H54 (cell line): ENCODE measurements at regions not wholly inside any gene's neighbourhood (a gene's known extent, or its start where the extent isn't known, plus 50 kb on each side); places are given as distances from the start of the nearest gene placed in this dataset.

Source experiments
- DNase-seq: peaks from one replicate; pipeline ENCODE4 v3.0.0; 2011; ENCODE audit warnings: low spot score, mixed read lengths; ENCODE audit not compliant: insufficient read length
- FAIRE-seq: peaks from 3 replicates; lab custom pipeline; 2011; peaks lifted over from hg19 to GRCh38; lab: Jason Lieb, UNC
- POLR2A ChIP-seq: IDR thresholded peaks from 2 replicates; pipeline ENCODE4 v1.6.1; 2011; ENCODE audit warnings: low read depth, mild to moderate bottlenecking, low read length

DNA sequence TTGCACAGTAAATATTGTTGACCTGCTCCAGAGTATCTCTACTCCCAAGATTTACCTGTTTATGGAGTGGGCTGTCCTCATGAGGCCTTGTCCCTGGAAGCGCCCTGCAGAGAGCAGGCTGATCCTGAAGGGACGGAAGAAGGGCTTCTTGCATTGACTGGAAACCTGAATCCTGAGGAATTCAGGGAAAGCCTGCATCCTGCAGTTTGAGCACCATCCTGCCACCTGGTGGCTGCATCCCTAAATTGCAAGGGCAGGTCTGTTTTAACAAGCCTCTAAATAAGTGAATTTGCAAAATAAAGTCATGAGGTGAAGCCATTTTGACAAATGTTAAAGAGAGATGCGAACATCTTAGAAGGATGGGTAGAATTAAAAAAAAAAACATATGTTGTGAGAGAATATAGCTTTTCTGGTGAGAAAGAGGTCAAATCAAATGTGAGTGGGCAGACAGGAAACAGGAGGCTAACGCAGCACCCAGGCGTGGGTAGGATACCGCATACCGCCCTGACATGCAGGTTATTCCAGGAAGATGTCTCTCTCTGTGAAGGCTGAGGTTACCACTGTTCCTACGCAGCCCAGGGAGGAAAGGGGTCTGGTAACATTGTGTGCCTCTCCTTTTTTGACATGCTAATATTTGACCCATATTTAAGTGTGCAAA lies 754.9 kb downstream of the RNF144A start:
- peak; percentile 13 for DNase-seq
- no peak for FAIRE-seq

DNA sequence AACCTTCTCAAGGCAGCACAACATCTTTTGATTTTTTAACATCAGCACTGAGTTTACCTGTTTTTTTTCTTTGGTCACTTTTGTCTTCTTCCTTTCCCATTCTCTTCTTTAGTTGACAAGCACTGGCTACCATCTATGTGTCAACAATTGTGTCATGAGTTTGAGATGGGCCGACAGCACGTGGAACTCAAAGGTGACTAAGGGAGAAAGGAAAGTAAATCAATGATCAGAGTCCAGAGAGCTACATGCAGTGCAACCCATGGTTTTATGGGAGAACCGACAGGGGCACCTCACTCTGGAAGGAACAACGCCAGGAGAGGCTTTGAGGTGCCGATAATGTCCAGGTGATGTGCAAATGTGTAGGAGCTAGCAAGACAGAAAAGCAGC lies 755.5 kb downstream of the RNF144A start:
- FAIRE-seq (no peak), DNase-seq (no peak)
- TF ChIP-seq POLR2A = no peak

More for the DNA sequence above, 754.9 kb downstream of the RNF144A start:
- TF ChIP-seq POLR2A = no peak

DNA sequence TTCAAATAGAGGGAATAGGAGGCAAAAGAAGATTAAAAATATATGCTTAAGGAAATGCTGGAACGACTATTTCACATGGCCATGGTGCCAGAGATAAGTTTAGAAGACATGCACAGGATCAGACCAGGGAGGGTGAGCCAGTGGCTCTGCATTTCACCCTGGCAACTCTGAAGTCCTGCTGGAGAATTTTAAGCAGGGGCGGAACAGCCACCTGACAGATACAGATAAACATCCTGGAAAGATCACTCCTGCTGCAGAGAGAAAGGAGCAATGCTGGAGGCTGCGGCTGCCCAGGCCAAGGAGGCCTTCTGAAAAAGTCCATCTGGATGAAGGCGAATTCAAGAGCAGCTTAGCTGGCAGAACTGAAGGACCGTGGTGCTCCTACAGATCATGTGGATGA lies 755.9 kb downstream of the RNF144A start:
- DNase-seq (no peak), FAIRE-seq (no peak)
- no peak for TF ChIP-seq POLR2A

DNA sequence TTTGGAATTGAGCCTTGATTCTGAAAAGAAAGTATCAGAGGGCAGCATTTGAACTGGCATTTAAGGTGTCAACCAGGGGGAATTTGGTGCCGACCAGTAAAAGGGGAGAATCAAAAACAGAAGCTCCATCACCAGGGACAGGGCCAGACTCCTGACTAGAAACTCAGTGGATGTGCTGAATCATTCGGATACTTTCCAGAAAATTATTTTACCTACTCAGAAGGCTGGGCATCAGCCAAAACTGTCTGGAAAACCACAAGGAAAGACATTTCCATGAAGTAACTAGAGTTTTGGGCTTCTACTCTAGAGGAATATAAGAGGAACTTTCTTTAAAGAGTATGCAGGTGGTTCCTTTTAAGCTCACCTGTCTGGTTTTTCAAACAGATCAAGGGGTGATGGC lies 756.6 kb downstream of the RNF144A start:
- DNase-seq (no peak), FAIRE-seq (no peak)
- no peak for TF ChIP-seq POLR2A

DNA sequence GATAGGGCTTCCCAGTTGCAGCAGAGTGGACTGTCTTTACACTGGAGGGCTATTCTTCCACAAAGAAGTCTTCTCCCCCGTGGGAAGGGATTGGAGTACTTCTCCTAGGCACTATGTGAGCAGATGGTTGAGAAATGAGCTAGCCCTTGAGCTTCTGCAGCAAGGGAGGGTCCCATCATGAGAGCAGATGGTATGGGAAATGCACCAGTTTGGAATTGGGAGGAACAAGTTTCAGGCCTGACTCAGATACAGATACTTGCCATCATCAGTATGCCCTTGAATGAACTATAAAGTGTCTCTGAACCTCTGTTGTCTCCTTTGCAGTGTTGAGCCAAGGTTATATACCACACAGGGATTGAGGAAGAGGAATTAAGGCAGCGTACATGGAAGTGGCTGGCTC lies 757.4 kb downstream of the RNF144A start:
- DNase-seq (no peak), FAIRE-seq (no peak)
- no peak for TF ChIP-seq POLR2A

DNA sequence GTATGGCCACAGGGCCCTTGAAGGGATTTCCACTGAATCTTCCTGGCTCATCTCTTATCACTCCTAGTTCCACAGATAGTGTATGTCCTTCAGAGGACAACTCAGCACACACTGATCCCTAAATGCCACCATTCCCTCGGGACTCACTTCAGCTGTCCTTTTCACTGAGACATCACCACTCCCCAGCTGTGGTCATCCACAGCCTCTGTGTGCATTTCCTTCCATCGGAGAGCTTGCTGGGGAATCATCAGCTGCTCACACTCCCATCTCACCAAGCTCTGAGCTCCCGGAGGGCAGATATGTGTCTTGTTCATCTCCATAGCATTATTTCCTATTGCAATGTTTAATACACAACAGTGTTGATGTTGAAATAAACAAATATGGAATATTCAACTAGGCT lies 759.5 kb downstream of the RNF144A start:
- TF ChIP-seq POLR2A = no peak
- DNase-seq = no peak
- no peak for FAIRE-seq

DNA sequence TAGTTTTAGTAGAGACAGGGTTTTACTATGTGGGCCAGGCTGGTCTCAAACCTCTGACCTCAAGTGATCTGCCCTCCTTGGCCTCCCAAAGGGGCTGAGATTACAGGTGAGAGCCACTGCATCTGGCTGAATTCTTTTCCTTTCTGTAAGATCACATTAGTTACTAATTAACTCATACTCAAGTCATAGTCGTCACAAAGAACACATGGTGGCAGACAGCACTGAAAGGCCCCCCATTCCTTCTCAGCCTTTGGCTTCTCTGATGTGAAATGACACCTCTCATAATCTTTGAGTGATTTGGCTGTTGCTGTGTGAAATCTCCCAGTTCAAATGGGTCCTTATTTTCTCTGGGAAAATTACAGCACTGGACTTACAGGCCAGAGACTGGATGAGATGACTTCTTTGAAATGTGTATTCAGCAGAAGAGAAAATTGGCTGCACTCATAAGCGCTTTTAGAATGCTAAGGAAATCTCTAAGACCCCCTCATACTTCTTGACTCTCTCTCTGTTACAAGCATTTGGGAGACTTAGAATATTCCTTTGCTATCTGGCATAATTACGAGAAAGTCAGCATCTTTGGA lies 764.8 kb downstream of the RNF144A start:
- no peak for FAIRE-seq
- TF ChIP-seq POLR2A = no peak
- DNase-seq = no peak

DNA sequence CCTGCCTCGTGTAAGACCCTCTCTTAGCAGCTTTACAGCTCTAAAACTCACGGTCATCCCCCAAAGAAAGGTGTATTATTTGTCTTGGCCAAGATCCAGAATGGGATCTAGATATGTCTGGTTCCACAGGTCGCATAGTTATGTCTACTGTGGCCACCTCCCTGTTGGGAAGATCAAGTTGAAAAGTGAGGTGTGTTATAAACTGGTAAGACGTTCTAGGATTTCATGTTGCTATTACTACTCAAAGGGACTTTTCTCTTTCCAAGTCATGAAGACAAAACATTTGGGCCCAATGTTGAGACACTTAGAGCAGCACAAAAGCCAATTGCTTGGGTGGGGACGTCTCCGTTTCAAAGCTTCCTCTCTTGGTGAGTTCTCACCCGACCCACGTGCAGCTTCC lies 766.0 kb downstream of the RNF144A start:
- no peak for FAIRE-seq
- TF ChIP-seq POLR2A = no peak
- no peak for DNase-seq

DNA sequence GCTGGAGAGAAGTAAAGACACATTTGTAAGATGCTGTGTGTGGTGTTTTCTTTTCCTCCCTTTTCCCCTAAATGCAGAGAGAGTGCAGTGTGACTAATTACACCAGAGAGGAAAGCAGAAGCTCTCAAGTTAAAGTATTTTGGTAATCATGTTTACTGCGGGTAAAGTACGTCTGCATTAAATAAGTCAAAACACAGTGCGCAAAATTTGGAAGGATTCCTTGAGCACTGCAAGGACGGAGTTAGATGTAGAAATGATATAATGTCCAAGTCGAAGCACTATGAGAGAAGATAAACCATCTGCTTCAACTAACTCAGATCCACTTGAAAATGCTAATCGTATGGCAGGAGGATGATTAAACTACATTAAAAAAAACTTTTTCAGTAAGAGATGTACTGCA lies 766.5 kb downstream of the RNF144A start:
- FAIRE-seq (no peak), DNase-seq (no peak)
- TF ChIP-seq POLR2A = no peak

DNA sequence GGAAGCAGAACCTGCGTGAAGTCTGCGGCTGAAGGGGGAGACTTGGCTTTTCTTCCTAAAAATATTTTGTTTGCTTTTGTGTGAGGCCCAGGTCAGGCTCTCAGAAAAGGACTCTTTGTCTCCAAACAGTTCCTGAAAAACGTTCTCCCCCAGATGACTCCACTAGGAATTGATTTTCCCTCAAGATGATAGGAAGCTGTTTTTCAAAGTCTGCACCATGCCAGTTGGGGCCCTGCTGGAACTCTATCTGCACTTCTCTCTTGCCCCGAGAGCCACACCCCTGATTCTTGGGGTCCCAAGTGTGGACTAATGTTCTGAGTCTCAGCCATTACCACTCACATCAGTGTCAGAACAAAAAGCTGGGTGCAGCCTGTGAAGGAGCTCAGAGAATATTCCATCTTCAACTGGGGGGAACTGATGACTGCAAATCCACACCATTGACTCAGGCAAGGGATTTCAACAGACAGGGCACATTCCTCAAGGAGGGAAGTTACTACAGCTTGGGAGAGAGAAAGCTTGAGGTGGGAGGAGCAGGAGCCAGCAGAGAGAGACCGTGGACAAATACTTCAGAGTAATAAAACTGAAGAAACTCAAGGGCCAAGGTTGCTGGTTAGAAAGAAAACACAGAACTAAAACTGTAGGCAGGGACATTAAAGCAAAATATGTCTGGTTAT lies 768.3 kb downstream of the RNF144A start:
- no peak for DNase-seq
- no peak for FAIRE-seq
- no peak for TF ChIP-seq POLR2A

DNA sequence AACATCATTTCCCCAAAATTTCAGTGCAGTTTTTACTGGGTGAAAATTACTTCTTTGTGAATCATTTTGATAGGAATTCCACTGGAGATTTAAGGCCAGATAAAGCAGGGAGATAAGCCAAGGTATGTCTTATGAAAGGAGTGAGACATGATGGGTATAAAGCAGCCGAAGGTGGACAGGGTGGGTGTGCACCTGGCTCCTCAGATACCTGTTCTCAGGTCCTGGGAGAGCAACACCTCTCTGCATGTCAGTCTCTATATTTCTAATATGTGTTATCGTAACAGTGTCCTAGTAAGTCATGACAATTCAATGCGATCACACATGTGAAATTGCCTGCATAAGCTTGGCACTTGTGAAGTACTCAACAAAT lies 768.8 kb downstream of the RNF144A start:
- TF ChIP-seq POLR2A = no peak
- DNase-seq (no peak), FAIRE-seq (no peak)

DNA sequence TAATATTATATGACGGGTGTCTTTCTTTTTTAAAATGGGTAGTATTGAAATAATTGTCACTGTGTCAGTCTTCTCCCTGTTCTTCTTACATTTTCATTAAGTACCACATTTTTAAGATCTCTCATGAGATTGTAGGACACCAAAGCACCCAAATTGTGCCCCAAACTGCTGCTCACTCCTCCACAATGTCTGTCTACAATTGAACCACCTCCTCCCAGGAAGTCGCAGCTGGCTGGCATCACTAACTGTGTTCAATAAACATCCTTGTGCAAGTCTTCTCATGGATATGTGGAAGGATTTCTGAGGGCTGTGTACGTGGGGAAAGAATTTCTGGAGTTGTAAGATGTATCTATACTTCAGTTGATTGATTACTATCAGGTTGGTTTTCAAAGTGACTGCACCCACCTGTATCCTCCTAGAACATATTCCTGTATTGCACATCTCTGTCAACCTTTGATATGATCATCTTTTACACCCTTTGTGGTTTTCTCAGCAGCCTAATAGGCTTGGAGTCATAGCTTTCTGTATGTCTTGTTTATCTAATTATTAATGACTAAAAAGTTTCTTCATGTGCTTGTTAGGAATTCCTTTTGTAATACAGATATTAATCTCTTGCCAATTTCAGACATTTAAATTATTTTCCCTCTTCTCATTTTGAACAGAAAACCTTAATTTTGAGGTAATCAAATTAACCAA lies 774.9 kb downstream of the RNF144A start:
- DNase-seq (no peak), FAIRE-seq (no peak)
- no peak for TF ChIP-seq POLR2A

DNA sequence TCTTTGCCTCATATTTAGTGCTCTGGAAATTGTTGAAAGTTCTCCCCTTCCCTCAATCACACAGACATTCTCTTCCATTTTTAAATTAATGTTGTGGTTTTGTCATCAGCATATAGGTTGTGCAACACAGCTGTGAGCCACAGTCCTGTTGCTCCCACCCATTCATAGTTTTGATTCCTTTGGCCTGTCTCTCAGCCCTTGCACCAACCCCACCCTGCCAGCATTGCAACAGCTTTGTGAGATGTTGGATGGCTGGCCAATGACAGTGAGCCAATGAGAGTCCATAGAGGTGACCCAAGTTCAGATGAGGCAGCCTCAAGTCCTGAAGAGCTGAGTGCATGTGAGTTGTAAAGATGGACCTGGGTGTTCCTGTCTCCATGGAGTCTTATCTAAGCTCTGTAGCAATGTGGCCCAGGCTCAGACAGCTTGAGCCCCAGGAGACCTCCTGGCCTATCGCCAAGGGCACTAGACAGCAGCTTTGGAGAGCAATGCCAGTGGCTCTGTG lies 775.5 kb downstream of the RNF144A start:
- DNase-seq = no peak

More for the DNA sequence above, 775.5 kb downstream of the RNF144A start:
- no peak for TF ChIP-seq POLR2A
- no peak for FAIRE-seq
